Astrocyte of the spinal cord (primary cell): ENCODE measurements at regions not wholly inside any gene's neighbourhood (a gene's known extent, or its start where the extent isn't known, plus 50 kb on each side); places are given as distances from the start of the nearest gene placed in this dataset.
"Not testable (repeated sequence)": the region's sequence is repeated elsewhere in the genome, so short reads cannot be mapped to it uniquely, and the experiment has no call there.

ENCODE experiments used
- DNase-seq: peaks from one replicate; pipeline ENCODE4 v3.0.0; 2011; ENCODE audit warnings: low read depth, low spot score
- H3K4me3 ChIP-seq: 2 replicates; pipeline ENCODE4 v1.5.1; 2011; ENCODE audit warnings: low read depth, mild to moderate bottlenecking, low read length, moderate library complexity
- CTCF ChIP-seq: IDR thresholded peaks from 2 replicates; pipeline ENCODE4 v1.5.1; 2012; ENCODE audit warnings: low read depth, mild to moderate bottlenecking, low read length, inconsistent platforms
- in situ Hi-C: cut with HindIII; loops from 2 replicates; pipeline ENCODE4 v1.10.0; 2017; ENCODE audit warnings: low sequenced_read_pairs

GRCh38 chr2:41207578-41207977, 755.7 kb upstream of the SLC8A1 start:
- in situ Hi-C loops = no loop called here
- H3K4me3 ChIP-seq = no peak overlapping the region
- no peak for DNase-seq
- no peak for TF ChIP-seq CTCF

GRCh38 chr2:41210030-41210429, 758.1 kb upstream of the SLC8A1 start:
- DNase-seq, in situ Hi-C loops, H3K4me3 ChIP-seq: not testable (repeated sequence)

GRCh38 chr2:41216978-41217377, 765.1 kb upstream of the SLC8A1 start:
- DNase-seq = no peak
- TF ChIP-seq CTCF = no peak
- in situ Hi-C loops = no loop called here
- H3K4me3 ChIP-seq = no peak overlapping the region

- no peak for TF ChIP-seq CTCF
- in situ Hi-C loops = no loop called here
- DNase-seq = no peak
- no peak overlapping the region for H3K4me3 ChIP-seq
Measured at GRCh38 chr2:41222593-41222992, 770.7 kb upstream of the SLC8A1 start.

- H3K4me3 ChIP-seq = no peak overlapping the region
- in situ Hi-C loops = no loop called here
- DNase-seq = no peak
- TF ChIP-seq CTCF = no peak
Measured at GRCh38 chr2:41234093-41234492, 782.2 kb upstream of the SLC8A1 start.

- no peak for TF ChIP-seq CTCF
- in situ Hi-C loops = no loop called here
- no peak for DNase-seq
- no peak overlapping the region for H3K4me3 ChIP-seq
Measured at GRCh38 chr2:41241325-41242000, 789.6 kb upstream of the SLC8A1 start.

GRCh38 chr2:41242001-41242331, 790.1 kb upstream of the SLC8A1 start:
- H3K4me3 ChIP-seq = no peak overlapping the region
- TF ChIP-seq CTCF = no peak
- in situ Hi-C loops = no loop called here
- no peak for DNase-seq
